ENCODE measurements at regions not wholly inside any gene's neighbourhood (a gene's known extent, or its start where the extent isn't known, plus 50 kb on each side); places are given as distances from the start of the nearest gene placed in this dataset.
"Not testable (repeated sequence)": the region's sequence is repeated elsewhere in the genome, so short reads cannot be mapped to it uniquely, and the experiment has no call there.

GRCh38 chr4:164212714-164213113, 541.2 kb upstream of the SMIM31 start:
- DNase-seq, result no peak

- no peak for DNase-seq
Measured at GRCh38 chr4:164215113-164215741, 538.7 kb upstream of the SMIM31 start.

- DNase-seq, result no peak
Measured at GRCh38 chr4:164221631-164222030, 532.3 kb upstream of the SMIM31 start.

DNA sequence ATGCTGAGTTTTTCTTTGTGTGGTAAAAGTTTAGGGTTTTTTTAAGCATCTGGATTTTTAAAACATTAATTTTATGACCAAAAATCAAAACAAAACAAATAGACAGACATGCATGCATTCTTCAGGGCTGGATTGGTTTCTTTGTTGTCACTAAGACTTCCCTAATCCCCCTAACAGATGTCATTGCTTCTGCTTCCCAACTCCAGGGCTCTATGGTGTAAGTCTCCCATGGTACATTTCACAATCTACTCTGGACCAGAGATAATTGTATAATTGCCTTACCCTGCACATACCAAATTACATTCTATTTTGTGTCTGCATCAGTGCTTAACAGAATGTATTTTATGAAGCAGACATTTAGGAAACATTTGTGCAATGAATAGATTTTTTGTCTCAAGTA, 529.1 kb upstream of the SMIM31 start:
- DNase-seq, result no peak

GRCh38 chr4:164229255-164229654, 524.7 kb upstream of the SMIM31 start:
- DNase-seq, result no peak

GRCh38 chr4:164239433-164239832, 514.5 kb upstream of the SMIM31 start:
- no peak for DNase-seq

- no peak for DNase-seq
Measured at GRCh38 chr4:164239976-164240375, 514.0 kb upstream of the SMIM31 start.

GRCh38 chr4:164251257-164251656, 502.7 kb upstream of the SMIM31 start:
- no peak for DNase-seq

GRCh38 chr4:164252286-164252685, 501.6 kb upstream of the SMIM31 start:
- DNase-seq, result peak; percentile 13

DNA sequence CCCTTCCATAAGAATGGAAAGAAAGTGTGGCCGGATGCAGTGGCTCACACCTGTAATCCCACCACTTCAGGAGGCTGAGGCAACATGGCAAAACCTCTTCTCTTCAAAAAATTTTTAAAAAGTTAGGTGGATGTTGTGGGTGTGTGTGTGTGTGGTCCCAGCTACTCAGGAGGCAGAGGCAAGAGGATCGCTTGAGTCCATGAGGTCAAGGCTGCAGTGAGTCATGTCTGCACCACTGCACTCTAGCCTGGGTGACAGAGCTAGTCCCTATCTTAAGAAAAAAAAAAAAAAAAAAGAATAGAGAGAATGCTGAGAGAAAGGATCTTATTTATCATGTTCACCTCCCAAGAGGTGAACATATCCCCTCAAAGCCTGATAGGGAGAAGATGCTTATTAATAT, 492.1 kb upstream of the SMIM31 start:
- DNase-seq, result no peak

GRCh38 chr4:164262508-164262907, 491.4 kb upstream of the SMIM31 start:
- DNase-seq, result not testable (repeated sequence)

DNA sequence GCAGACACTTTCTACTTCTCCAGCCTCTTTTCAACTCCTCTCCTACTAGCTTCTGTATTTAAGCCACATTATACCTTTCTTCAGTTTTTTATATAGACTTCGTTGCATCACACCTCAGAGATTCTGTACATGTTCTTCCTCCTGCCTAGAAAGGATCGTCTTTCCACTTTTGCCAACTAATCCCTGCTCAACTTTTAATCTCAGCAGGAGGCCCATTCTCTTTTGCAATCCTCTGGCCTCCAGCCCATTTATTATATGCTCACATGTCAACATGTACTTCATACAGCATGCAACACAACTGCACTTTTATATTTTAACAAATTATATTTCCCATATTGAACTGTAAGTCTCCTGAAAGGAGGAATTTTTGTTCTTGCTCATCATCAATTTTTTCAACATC, 476.5 kb upstream of the SMIM31 start:
- DNase-seq, result not testable (repeated sequence)

DNA sequence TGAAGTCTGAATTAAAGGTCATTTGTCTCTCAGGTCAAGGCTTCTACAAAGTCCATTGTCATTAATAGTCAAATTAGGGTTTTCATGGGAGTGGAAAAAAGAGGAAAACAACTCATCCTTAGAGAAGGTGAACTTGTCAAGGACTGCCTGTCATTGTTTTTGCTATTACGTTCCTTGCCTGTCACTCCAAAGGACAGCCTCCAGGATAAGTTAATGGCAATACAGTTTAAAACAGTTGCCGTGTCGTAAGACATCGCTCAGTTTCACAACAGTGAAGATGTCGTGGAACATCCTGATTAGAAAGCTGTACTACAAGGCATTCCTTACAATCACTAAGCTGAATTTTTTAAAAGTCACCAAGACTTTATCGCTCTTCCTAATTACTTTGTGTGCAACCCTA, 466.8 kb upstream of the SMIM31 start:
- no peak for DNase-seq

GRCh38 chr4:164288578-164288977, 465.4 kb upstream of the SMIM31 start:
- DNase-seq, result no peak

DNA sequence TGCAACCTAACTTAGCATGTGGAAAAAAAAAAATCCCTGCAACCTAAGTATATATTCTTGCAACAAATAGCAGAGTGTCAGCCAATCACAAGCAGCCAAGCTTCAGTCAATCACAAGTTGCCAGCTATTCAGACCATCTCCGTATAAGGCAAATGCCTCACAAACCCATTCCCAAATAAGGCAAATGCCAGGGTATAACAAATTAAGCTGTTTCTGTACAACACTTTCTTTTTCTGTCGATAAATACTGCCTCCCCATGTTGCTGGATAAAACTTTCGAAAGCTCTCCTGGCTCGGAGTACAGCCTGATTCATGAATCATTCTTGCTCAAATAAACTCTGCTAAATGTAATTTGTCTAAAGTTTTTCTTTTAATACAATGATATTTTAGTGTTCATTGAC, 460.7 kb upstream of the SMIM31 start:
- DNase-seq, result no peak

DNA sequence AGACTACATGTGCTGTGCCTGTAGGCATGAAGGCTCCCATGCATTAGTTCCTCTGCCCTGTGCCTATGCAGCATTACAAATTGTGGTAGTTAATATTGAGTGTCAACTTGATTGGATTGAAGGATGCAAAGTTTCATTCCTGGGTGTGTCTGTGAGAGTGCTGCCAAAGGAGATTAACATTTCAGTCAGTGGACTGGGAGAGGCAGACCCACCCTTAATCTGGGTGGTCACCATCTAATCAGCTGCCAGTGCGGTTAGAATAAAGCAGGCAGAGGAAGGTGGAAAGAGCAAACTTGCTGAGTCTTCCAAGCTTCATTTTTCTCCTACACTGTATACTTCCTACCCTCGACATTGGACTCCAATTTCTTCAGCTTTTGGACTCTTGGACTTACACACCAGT, 460.2 kb upstream of the SMIM31 start:
- no peak for DNase-seq

DNA sequence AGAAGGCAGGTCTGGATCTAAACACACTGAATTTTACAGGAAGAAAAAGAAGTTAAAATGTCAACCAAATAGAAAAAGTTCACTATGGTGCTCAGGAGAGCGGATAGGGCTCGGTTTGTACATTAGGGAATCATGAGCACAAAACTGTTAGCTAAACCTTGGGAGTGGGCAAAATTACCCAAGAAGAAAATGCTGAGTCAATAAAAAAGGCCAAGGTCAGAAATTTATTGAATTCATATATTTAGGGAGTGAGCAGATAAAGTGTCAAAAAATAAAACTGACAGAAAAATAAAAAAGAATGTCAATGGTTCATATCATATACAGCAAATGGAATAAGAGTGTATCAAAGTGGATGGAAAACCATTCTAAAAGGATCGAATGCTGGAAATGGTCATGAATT, 452.5 kb upstream of the SMIM31 start:
- no peak for DNase-seq

GRCh38 chr4:164304101-164304639, 449.8 kb upstream of the SMIM31 start:
- no peak for DNase-seq

- DNase-seq, result no peak
Measured at GRCh38 chr4:164304861-164305260, 449.1 kb upstream of the SMIM31 start.

GRCh38 chr4:164307262-164307661, 446.7 kb upstream of the SMIM31 start:
- no peak for DNase-seq

GRCh38 chr4:164312671-164313070, 441.3 kb upstream of the SMIM31 start:
- DNase-seq, result no peak

GRCh38 chr4:164313853-164314252, 440.1 kb upstream of the SMIM31 start:
- DNase-seq, result no peak

GRCh38 chr4:164318350-164318749, 435.6 kb upstream of the SMIM31 start:
- DNase-seq, result no peak

DNA sequence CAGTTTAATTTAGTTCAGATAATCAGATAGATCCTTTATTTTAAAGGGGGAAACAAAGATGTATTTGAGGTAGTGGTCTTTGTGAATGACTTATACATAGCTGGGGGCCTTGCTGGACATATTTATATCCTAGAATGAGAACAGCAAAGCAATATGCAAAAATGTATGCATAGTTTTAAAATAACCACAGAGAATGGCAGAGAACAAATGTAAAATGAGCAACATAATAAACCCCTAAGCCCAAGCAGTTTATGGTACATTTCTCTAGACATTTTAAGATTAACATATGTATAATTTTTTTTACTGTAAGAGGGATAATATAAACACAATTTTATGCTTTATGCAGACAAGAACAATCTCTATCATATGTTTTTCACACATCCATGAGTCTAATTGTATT, 434.2 kb upstream of the SMIM31 start:
- DNase-seq, result no peak

- DNase-seq, result no peak
Measured at GRCh38 chr4:164320847-164321246, 433.1 kb upstream of the SMIM31 start.
